ENCODE measurements at regions not wholly inside any gene's neighbourhood (a gene's known extent, or its start where the extent isn't known, plus 50 kb on each side); places are given as distances from the start of the nearest gene placed in this dataset.

DNA sequence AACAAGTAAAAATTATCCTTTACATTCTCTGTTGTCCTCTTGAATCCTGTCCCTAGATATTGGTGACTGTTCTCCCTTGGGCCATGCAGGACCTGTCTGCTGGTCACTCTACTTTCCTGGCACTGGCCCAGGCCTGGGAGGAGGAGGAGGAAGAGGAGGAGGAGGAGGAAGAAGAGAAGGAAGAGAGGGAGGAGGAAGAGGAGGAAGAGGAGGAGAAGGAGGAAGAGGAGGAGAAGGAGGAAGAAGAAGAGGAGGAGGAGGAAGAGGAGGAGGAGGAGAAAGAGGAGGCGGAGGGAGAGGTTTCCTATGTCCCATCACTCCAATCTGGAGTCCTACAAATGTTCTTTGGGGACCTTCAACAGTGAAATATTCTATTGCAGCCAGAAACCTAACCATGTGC lies 97.3 kb upstream of the NAMPT start:
- TF ChIP-seq, protein P1, sequence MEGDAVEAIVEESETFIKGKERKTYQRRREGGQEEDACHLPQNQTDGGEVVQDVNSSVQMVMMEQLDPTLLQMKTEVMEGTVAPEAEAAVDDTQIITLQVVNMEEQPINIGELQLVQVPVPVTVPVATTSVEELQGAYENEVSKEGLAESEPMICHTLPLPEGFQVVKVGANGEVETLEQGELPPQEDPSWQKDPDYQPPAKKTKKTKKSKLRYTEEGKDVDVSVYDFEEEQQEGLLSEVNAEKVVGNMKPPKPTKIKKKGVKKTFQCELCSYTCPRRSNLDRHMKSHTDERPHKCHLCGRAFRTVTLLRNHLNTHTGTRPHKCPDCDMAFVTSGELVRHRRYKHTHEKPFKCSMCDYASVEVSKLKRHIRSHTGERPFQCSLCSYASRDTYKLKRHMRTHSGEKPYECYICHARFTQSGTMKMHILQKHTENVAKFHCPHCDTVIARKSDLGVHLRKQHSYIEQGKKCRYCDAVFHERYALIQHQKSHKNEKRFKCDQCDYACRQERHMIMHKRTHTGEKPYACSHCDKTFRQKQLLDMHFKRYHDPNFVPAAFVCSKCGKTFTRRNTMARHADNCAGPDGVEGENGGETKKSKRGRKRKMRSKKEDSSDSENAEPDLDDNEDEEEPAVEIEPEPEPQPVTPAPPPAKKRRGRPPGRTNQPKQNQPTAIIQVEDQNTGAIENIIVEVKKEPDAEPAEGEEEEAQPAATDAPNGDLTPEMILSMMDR (IDR thresholded peaks at IDR 0.05 in 2 of 3, conservative IDR thresholded peaks at IDR 0.05 in 1 of 3; ENCODE audit: borderline replicate concordance in 1 of 3, insufficient read depth in 1 of 3, low read depth in 2 of 3, low read length in 2 of 3), result no peak
- TF ChIP-seq SP1 (IDR thresholded peaks at IDR 0.05; ENCODE audit: low read depth) (no peak), EZH2phosphoT487 (IDR thresholded peaks at IDR 0.05; ENCODE audit: borderline replicate concordance) (no peak), SRF (IDR thresholded peaks at IDR 0.05; ENCODE audit: low read depth) (no peak), POLR2A (IDR thresholded peaks at IDR 0.05; ENCODE audit: borderline replicate concordance, extremely low read depth, insufficient read depth, insufficient read length) (no peak), YY1 (IDR thresholded peaks at IDR 0.05; ENCODE audit: extremely low read depth, insufficient replicate concordance, low read depth, low read length) (no peak), CEBPB (IDR thresholded peaks at IDR 0.05; ENCODE audit: low read depth) (no peak), POLR2AphosphoS5 (IDR thresholded peaks at IDR 0.05; ENCODE audit: low read depth, low read length) (no peak)
- TF ChIP-seq, protein P2, sequence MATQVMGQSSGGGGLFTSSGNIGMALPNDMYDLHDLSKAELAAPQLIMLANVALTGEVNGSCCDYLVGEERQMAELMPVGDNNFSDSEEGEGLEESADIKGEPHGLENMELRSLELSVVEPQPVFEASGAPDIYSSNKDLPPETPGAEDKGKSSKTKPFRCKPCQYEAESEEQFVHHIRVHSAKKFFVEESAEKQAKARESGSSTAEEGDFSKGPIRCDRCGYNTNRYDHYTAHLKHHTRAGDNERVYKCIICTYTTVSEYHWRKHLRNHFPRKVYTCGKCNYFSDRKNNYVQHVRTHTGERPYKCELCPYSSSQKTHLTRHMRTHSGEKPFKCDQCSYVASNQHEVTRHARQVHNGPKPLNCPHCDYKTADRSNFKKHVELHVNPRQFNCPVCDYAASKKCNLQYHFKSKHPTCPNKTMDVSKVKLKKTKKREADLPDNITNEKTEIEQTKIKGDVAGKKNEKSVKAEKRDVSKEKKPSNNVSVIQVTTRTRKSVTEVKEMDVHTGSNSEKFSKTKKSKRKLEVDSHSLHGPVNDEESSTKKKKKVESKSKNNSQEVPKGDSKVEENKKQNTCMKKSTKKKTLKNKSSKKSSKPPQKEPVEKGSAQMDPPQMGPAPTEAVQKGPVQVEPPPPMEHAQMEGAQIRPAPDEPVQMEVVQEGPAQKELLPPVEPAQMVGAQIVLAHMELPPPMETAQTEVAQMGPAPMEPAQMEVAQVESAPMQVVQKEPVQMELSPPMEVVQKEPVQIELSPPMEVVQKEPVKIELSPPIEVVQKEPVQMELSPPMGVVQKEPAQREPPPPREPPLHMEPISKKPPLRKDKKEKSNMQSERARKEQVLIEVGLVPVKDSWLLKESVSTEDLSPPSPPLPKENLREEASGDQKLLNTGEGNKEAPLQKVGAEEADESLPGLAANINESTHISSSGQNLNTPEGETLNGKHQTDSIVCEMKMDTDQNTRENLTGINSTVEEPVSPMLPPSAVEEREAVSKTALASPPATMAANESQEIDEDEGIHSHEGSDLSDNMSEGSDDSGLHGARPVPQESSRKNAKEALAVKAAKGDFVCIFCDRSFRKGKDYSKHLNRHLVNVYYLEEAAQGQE (IDR thresholded peaks at IDR 0.05; ENCODE audit: low read depth), result no peak

Measured in HCT116 (cell line).